HG03066 (cell line): ENCODE measurements at regions not wholly inside any gene's neighbourhood (a gene's known extent, or its start where the extent isn't known, plus 50 kb on each side); places are given as distances from the start of the nearest gene placed in this dataset.
"Not testable (repeated sequence)": the region's sequence is repeated elsewhere in the genome, so short reads cannot be mapped to it uniquely, and the experiment has no call there.

Experiments used
- ATAC-seq: cut with Tn5 transposase; IDR thresholded peaks from one replicate; pipeline ENCODE4 v1.9.1; 2021; ENCODE audit warnings: low read depth; ENCODE audit not compliant: unreplicated experiment

- not testable (repeated sequence) for ATAC-seq
Measured at GRCh38 chr4:19470001-19470400, 781.7 kb upstream of the SLIT2 start.

- no peak for ATAC-seq
Measured at GRCh38 chr4:19462117-19462516, 789.6 kb upstream of the SLIT2 start.

- no peak for ATAC-seq
Measured at GRCh38 chr4:19455850-19456602, 795.7 kb upstream of the SLIT2 start.

GRCh38 chr4:19455196-19455595 lies 796.5 kb upstream of the SLIT2 start:
- no peak for ATAC-seq

- ATAC-seq: no peak
Measured at GRCh38 chr4:19438233-19438632, 813.5 kb upstream of the SLIT2 start.

GRCh38 chr4:19437008-19437407 lies 814.7 kb upstream of the SLIT2 start:
- no peak for ATAC-seq

GRCh38 chr4:19429684-19430083 lies 822.0 kb upstream of the SLIT2 start:
- no peak for ATAC-seq

GRCh38 chr4:19425146-19425545 lies 826.6 kb upstream of the SLIT2 start:
- no peak for ATAC-seq

GRCh38 chr4:19417256-19417655 lies 834.4 kb upstream of the SLIT2 start:
- ATAC-seq: no peak

- no peak for ATAC-seq
Measured at GRCh38 chr4:19416146-19416545, 835.6 kb upstream of the SLIT2 start.

GRCh38 chr4:19408490-19408889 lies 843.2 kb upstream of the SLIT2 start:
- no peak for ATAC-seq

- no peak for ATAC-seq
Measured at GRCh38 chr4:19406789-19407188, 844.9 kb upstream of the SLIT2 start.

- ATAC-seq: no peak
Measured at GRCh38 chr4:19403786-19404370, 847.8 kb upstream of the SLIT2 start.

GRCh38 chr4:19402581-19403065 lies 849.1 kb upstream of the SLIT2 start:
- no peak for ATAC-seq

- no peak for ATAC-seq
Measured at GRCh38 chr4:19401301-19402080, 850.2 kb upstream of the SLIT2 start.

GRCh38 chr4:19400820-19401219 lies 850.9 kb upstream of the SLIT2 start:
- no peak for ATAC-seq

GRCh38 chr4:19399001-19399400 lies 852.7 kb upstream of the SLIT2 start:
- no peak for ATAC-seq

GRCh38 chr4:19386786-19387185 lies 864.9 kb upstream of the SLIT2 start:
- ATAC-seq: no peak

- no peak for ATAC-seq
Measured at GRCh38 chr4:19382993-19383756, 868.5 kb upstream of the SLIT2 start.

- ATAC-seq: no peak
Measured at GRCh38 chr4:19381068-19381467, 870.6 kb upstream of the SLIT2 start.

- ATAC-seq: no peak
Measured at GRCh38 chr4:19380600-19380999, 871.1 kb upstream of the SLIT2 start.
